SK-MEL-5 (cell line): ENCODE measurements at regions not wholly inside any gene's neighbourhood (a gene's known extent, or its start where the extent isn't known, plus 50 kb on each side); places are given as distances from the start of the nearest gene placed in this dataset.
"Not testable (repeated sequence)": the region's sequence is repeated elsewhere in the genome, so short reads cannot be mapped to it uniquely, and the experiment has no call there.

Experiments used
- DNase-seq: peaks from one replicate; pipeline ENCODE4 v3.0.0-alpha.2; 2016; ENCODE audit warnings: low read depth, low spot score
- in situ Hi-C: cut with HindIII; loops from 2 replicates; pipeline ENCODE4 v1.10.0; 2016; ENCODE audit warnings: low sequenced_read_pairs, high pct_unique_total_duplicates, low pct_unique_long_range_greater_than_20kb

- peak; percentile 15 for DNase-seq
- in situ Hi-C loops, result no loop called here
These were observed 134.0 kb upstream of the FAM78B start for GRCh38 chr1:166300767-166301166.

DNA sequence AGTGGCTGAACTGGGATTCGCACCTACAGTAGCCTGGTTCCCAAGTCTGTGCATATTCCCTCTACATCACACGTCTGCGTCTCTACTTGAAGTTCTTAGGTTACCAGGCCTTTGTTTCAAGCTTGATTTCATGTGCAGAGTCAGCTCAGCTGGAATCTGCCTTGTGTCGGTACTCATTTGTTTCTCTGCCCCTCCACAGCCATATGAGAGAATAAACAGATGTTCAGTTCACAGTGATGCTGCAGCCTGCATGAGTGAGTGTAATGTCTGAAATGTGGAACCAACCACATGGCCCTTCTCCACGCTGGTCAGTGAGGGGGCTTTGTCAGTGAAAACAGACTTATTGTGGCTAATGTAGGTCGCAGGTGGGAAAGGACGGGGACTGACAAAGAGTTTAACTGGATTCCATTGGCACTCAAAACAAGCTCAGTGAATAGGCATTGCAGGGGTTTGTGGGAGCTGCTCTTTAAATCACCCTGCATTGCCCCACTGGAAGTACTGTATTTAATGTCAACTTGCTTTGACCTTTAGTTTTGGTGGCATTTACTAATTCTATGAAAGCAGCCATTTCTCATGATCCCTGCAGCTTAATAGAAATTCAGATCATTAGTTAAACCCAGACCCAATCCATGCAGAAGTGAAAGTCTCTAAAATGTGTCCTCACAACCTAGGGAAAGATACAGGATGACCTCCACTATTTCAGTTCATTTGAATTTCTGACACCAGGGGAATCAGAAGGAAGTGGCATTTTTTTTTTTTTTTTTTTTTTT, 136.4 kb upstream of the FAM78B start:
- no peak for DNase-seq
- in situ Hi-C loops, result no loop called here

- no peak for DNase-seq
- in situ Hi-C loops, result no loop called here
These were observed 137.3 kb upstream of the FAM78B start for GRCh38 chr1:166304131-166304530.

- in situ Hi-C loops, result no loop called here
- DNase-seq, result no peak
These were observed 138.6 kb upstream of the FAM78B start for GRCh38 chr1:166305371-166305770.

GRCh38 chr1:166307261-166308188, 140.7 kb upstream of the FAM78B start:
- no peak for DNase-seq
- in situ Hi-C loops, result no loop called here

- in situ Hi-C loops, DNase-seq: not testable (repeated sequence)
These were observed 149.5 kb upstream of the FAM78B start for GRCh38 chr1:166316306-166316705.

DNA sequence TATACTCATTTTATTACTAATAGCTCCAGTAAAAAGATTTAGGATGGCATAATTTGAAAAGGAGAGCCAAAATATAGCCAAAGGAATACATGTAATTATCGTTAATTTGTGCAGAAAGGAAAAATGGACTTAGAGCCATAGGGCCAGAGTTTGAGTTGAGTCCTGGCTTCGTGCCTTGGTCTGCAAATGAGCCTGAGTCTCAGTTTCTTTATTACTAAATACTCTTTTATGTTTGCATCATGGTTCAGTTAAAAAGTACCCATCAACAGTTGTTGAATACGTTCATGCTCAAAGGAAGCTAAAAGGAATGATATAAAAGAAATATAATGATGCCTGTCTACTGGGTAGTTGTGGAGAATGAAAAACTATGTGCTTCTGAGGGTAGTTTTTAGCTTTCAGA, 155.7 kb upstream of the FAM78B start:
- no peak for DNase-seq
- in situ Hi-C loops, result no loop called here

DNA sequence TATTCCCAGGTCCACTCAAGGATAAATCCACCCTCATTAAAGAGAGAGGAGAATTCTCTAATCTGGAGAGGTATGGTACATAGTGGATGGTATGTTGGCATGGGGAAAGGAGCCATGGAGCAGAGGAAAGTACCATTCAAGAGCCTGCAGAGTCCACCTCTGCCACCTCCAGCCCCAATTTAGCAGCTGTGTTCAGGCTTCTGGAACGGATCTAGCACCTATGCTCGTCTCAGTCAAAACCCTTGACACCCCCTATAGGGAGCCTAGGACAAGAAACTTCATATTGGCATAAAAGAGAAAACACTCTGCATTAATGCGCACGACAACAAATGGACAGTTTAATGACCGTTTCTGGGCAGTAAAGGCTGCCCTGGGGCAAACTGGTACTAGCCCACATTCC, 161.1 kb upstream of the FAM78B start:
- DNase-seq, result no peak
- in situ Hi-C loops, result no loop called here

- in situ Hi-C loops, result no loop called here
These were observed 162.2 kb upstream of the FAM78B start for GRCh38 chr1:166328956-166329355.

DNA sequence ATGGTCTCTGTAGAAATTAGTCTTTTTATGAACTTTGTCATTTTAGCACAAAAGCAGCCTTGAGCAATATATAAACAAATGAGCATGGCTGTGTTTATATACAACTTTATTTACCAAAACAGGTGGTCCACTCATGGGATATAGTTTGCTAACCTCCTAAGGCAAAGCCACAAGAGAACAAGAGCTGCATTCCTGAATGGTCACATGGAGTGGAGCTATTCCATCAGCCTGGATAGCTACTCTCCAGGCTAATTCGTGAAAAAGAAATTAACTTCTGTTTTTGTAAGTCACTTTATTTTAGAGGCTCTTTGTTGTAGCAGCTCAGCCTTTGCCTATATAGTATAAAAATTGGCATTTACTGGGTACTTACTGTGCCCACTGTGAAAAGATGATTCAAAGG, 163.3 kb upstream of the FAM78B start:
- no peak for DNase-seq
- in situ Hi-C loops, result no loop called here

More at GRCh38 chr1:166328956-166329355, 162.2 kb upstream of the FAM78B start:
- no peak for DNase-seq

DNA sequence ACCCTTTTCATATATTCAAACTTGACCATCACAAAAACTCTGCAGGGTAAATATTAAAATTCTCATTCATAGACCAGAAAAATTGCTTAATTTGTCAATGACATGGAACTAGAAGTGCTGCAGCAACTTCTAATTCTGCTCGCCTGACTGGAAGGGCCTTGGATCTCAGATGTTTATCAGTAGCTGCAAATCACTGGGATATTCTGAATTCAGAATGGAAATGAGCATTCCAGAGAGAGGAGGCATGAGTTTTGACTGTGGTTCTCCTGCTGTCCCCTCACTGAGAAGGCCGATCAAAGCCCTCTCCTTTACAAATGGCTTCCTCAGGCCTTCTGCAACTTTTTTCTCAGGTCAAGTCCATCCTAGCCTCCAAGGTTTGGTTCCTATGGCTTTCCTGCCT, 171.3 kb upstream of the FAM78B start:
- no peak for DNase-seq
- in situ Hi-C loops, result no loop called here

- in situ Hi-C loops, result no loop called here
- DNase-seq, result no peak
These were observed 173.9 kb upstream of the FAM78B start for GRCh38 chr1:166340709-166341108.

DNA sequence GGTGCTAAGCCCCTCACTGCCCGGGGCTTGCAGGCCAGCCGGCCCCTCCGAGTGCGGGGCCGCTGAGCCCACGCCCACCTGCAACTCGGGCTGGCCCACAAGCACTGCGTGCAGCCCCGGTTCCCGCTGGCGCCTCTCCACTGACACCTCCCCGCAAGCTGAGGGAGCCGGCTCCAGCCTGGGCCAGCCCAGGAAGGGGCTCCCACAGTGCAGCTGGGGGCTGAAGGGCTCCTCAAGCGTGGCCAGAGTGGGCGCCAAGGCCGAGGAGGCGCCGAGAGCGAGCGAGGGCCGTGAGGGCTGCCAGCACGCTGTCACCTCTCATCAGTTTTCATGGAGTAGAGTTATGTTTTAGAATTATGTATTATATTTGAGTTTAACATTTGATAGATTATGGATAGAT, 176.5 kb upstream of the FAM78B start:
- DNase-seq, result no peak
- in situ Hi-C loops, result no loop called here

GRCh38 chr1:166350490-166350889, 183.7 kb upstream of the FAM78B start:
- DNase-seq, result no peak
- in situ Hi-C loops, result no loop called here

GRCh38 chr1:166351676-166352075, 184.9 kb upstream of the FAM78B start:
- in situ Hi-C loops, result no loop called here
- DNase-seq, result no peak

DNA sequence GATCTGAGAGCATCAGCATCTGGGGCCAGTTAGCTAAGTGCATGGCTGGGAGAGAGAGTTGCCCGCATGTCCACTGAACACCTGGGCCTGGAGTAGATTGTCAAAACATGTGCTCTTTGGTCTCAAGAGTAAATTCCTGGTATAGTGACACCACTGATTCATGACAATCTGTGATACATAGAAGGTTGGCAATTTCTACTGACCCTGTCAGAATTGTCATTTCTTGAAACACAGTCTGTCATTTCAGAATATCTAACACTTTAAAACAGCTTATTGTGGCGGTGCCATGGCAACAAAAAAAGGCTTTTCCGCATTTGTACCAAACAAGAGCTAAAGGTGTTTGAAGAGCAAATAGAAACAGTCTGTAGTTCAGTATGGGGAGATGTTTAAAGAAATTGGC, 186.4 kb upstream of the FAM78B start:
- DNase-seq, result no peak
- in situ Hi-C loops, result no loop called here

GRCh38 chr1:166354406-166354805, 187.6 kb upstream of the FAM78B start:
- in situ Hi-C loops, result no loop called here
- DNase-seq, result peak; percentile 21

DNA sequence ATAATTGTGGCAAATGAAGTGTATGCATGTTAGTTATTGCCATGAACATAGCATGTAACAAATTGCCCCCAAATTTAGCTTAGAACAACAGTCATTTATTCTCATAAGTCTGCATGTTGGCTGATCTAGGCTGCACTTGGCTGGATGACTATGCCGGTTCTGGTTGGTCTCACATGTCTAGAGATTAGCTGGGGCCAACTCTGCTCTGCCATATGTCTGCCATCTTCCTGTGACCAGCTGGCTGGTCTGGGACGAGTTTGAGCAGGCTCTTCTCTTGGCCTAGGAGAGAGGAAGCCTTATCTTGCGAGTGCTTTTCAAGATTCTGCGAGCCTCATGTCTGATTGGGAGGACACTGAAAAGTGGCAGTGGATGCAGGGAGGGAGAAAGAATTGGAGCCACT, 198.3 kb upstream of the FAM78B start:
- DNase-seq, result no peak
- in situ Hi-C loops, result no loop called here

- in situ Hi-C loops, result no loop called here
- DNase-seq, result no peak
These were observed 201.2 kb upstream of the FAM78B start for GRCh38 chr1:166368030-166368429.
